Endothelial cell of umbilical vein (primary cell): ENCODE measurements at regions not wholly inside any gene's neighbourhood (a gene's known extent, or its start where the extent isn't known, plus 50 kb on each side); places are given as distances from the start of the nearest gene placed in this dataset.

Experiments
- BruUV-seq: library from RNA; stranded (reverse); fragments of 400-500 nt; replicated peaks from 2 replicates; lab custom pipeline; 2021; lab: Mats Ljungman, UMichigan
- CTCF ChIA-PET: fragments of 300-600, 350-600 bp; sonication (Branson Sonifier 250); formaldehyde crosslinking; loops from one replicate; lab custom pipeline; 2021; ENCODE audit warnings: antibody characterized with exemption, inconsistent platforms; lab: Charles Lee
- POLR2A ChIA-PET: fragments of 300-600, 350-600 bp; sonication (Branson Sonifier 250); formaldehyde crosslinking; loops from one replicate; lab custom pipeline; 2021; ENCODE audit warnings: antibody characterized with exemption, inconsistent platforms; lab: Charles Lee
- DNase-seq: peaks from one replicate; pipeline ENCODE4 v3.0.0-alpha.2; 2011; ENCODE audit warnings: low read depth, low spot score
- FAIRE-seq: peaks from 2 replicates; lab custom pipeline; 2011; peaks lifted over from hg19 to GRCh38; lab: Jason Lieb, UNC
- H2AFZ ChIP-seq: 2 replicates; pipeline ENCODE4 v1.6.0; 2012; ENCODE audit warnings: low read depth, low read length, control low read depth, inconsistent platforms
- H3K27ac ChIP-seq: 2 replicates; pipeline ENCODE4 v1.5.1; 2011; ENCODE audit warnings: low read depth, mild to moderate bottlenecking, control low read depth, low read length, moderate library complexity; ENCODE audit not compliant: insufficient read depth
- H3K27me3 ChIP-seq, 2 experiments: 2 replicates each; pipeline versions ENCODE4 v1.6.0 to v1.6.1; 2011; ENCODE audit warnings: low read length in 2 of 2, mixed read lengths in 1 of 2; ENCODE audit not compliant: control insufficient read depth in 2 of 2, insufficient read depth in 2 of 2
- H3K36me3 ChIP-seq, 2 experiments: 2 replicates in 1 of 2; 3 replicates in 1 of 2; pipeline ENCODE4 v1.5.1; 2011; ENCODE audit warnings: low read length in 2 of 2, mild to moderate bottlenecking in 1 of 2, moderate library complexity in 1 of 2; ENCODE audit not compliant: control insufficient read depth in 2 of 2, insufficient read depth in 2 of 2; ENCODE audit errors: extremely low read depth in 1 of 2
- H3K4me1 ChIP-seq: 3 replicates; pipeline ENCODE4 v1.5.1; 2011; ENCODE audit warnings: mild to moderate bottlenecking, low read length; ENCODE audit not compliant: control insufficient read depth, insufficient read depth; ENCODE audit errors: extremely low read depth
- H3K4me2 ChIP-seq: 2 replicates; pipeline ENCODE4 v1.6.1; 2011; ENCODE audit warnings: low read length, control low read depth, mixed read lengths; ENCODE audit not compliant: insufficient read depth
- H3K4me3 ChIP-seq, 3 experiments: fragments of 200-600 bp in 1 of 3; sonication (generic), shearing (Covaris generic) in 1 of 3; replicated peaks in 1 of 3; 2 replicates each; pipeline ENCODE4 v1.5.1; 2011 to 2016; ENCODE audit warnings: control low read depth in 3 of 3, low read length in 3 of 3, mild to moderate bottlenecking in 2 of 3, inconsistent platforms in 1 of 3, low read depth in 1 of 3, moderate library complexity in 1 of 3; ENCODE audit not compliant: insufficient read depth in 1 of 3
- H3K79me2 ChIP-seq: 2 replicates; pipeline ENCODE4 v1.6.0; 2012; ENCODE audit warnings: low read length, inconsistent platforms; ENCODE audit not compliant: control insufficient read depth, insufficient read depth
- H3K9ac ChIP-seq: replicated peaks from 2 replicates; pipeline ENCODE3; 2011; ENCODE audit warnings: low read length, control low read depth; ENCODE audit not compliant: insufficient read depth; ENCODE audit errors: extremely low read depth
- H3K9me1 ChIP-seq: replicated peaks from 3 replicates; pipeline ENCODE4 v1.6.0; 2011; ENCODE audit warnings: mild to moderate bottlenecking, low read length; ENCODE audit not compliant: control insufficient read depth, insufficient read depth; ENCODE audit errors: extremely low read depth
- H3K9me3 ChIP-seq: replicated peaks from 2 replicates; pipeline ENCODE4 v1.5.1; 2012; ENCODE audit warnings: low read length, inconsistent platforms; ENCODE audit not compliant: control insufficient read depth, insufficient read depth
- H4K20me1 ChIP-seq: replicated peaks from 2 replicates; pipeline ENCODE3; 2011; ENCODE audit warnings: mild to moderate bottlenecking, low read length; ENCODE audit not compliant: control insufficient read depth, insufficient read depth; ENCODE audit errors: extremely low read depth
- CTCF ChIP-seq, 2 donors: IDR thresholded peaks; 1 replicate in 1 of 2; 2 replicates in 1 of 2; pipeline ENCODE4 v1.5.1; 2011; ENCODE audit warnings: low read length in 2 of 2, mild to moderate bottlenecking in 2 of 2, moderate library complexity in 2 of 2, control low read depth in 1 of 2, inconsistent platforms in 1 of 2, low read depth in 1 of 2; ENCODE audit not compliant: insufficient read depth in 1 of 2; ENCODE audit errors: extremely low read depth in 1 of 2
- EZH2 ChIP-seq: IDR thresholded peaks from 2 replicates; pipeline ENCODE4 v1.6.1; 2012; ENCODE audit warnings: borderline replicate concordance, low read depth, mild to moderate bottlenecking, moderate library complexity, low read length, inconsistent platforms; ENCODE audit not compliant: severe bottlenecking
- FOS ChIP-seq: IDR thresholded peaks from 2 replicates; pipeline ENCODE4 v1.6.1; 2011; ENCODE audit warnings: mild to moderate bottlenecking, low read length, moderate library complexity, borderline replicate concordance; ENCODE audit not compliant: insufficient read depth
- GATA2 ChIP-seq: IDR thresholded peaks from 2 replicates; pipeline ENCODE4 v1.7.0; 2011; ENCODE audit warnings: low read depth, mild to moderate bottlenecking, moderate library complexity, mixed read lengths, low read length; ENCODE audit not compliant: insufficient read length, insufficient read depth
- JUN ChIP-seq: IDR thresholded peaks from 2 replicates; pipeline ENCODE4 v1.6.1; 2011; ENCODE audit warnings: borderline replicate concordance, low read depth; ENCODE audit not compliant: insufficient read length, insufficient read depth
- MAX ChIP-seq: IDR thresholded peaks from 2 replicates; pipeline ENCODE4 v1.6.1; 2011; ENCODE audit not compliant: insufficient read depth, insufficient read length
- MYC ChIP-seq: IDR thresholded peaks from one replicate; pipeline ENCODE4 v1.6.1; 2011; ENCODE audit warnings: mild to moderate bottlenecking, low read depth, low read length
- POLR2A ChIP-seq: IDR thresholded peaks from 2 replicates; pipeline ENCODE4 v1.6.1; 2012; ENCODE audit warnings: low read depth, mild to moderate bottlenecking, control low read depth, low read length
- POLR2AphosphoS5 ChIP-seq: IDR thresholded peaks from 2 replicates; pipeline ENCODE4 v1.6.1; 2012; ENCODE audit warnings: low read depth, mild to moderate bottlenecking, control low read depth, low read length, moderate library complexity; ENCODE audit not compliant: insufficient read depth
- dilution Hi-C: fragments of 300-500 bp; cut with MboI; formaldehyde crosslinking; loops from one replicate; pipeline ENCODE4 v1.15.0; 2019; ENCODE audit warnings: low sequenced_read_pairs; ENCODE audit not compliant: extremely low pct_ligation_motif_present
- intact Hi-C: fragments of 100-400 bp; cut with micrococcal nuclease; formaldehyde crosslinking; loops from one replicate; pipeline ENCODE4 v1.10.0; 2022

GRCh38 chr9:86846656-86847055, 100.7 kb downstream of the GAS1 start:
- Histone ChIP-seq H3K36me3 (no peaks in the 10 kb centered on the region), H3K27me3 (no peaks in the 10 kb centered on the region), H3K9me1 (no peaks in the 10 kb centered on the region), H2AFZ (no peak overlapping the region), H3K4me1 (no peaks in the 10 kb centered on the region), H3K4me3 (no peak overlapping the region), H3K79me2 (no peaks in the 10 kb centered on the region), H3K27ac (no peak overlapping the region), H4K20me1 (no peaks in the 10 kb centered on the region), H3K9me3 (peaks cover 5% of the 10 kb centered on the region), H3K4me2 (no peak overlapping the region), H3K9ac (no peak overlapping the region)
- ChIA-PET CTCF (no interaction called here), POLR2A (no interaction called here)
- DNase-seq = no peak
- BruUV-seq = no TSS peak
- FAIRE-seq = no peak
- dilution Hi-C loops (no loop called here), intact Hi-C loops (no loop called here)
- no peak for TF ChIP-seq MYC
- no peak for TF ChIP-seq EZH2
- no peak for TF ChIP-seq POLR2A
- TF ChIP-seq FOS = no peak
- TF ChIP-seq CTCF (IDR thresholded peaks at IDR 0.05; ENCODE audit: extremely low read depth in 1 of 2, insufficient read depth in 1 of 2, low read depth in 1 of 2, low read length in 2 of 2) = no peak
- no peak for TF ChIP-seq JUN
- TF ChIP-seq MAX = no peak
- no peak for TF ChIP-seq POLR2AphosphoS5
- TF ChIP-seq GATA2 = no peak
